ENCODE measurements at regions not wholly inside any gene's neighbourhood (a gene's known extent, or its start where the extent isn't known, plus 50 kb on each side); places are given as distances from the start of the nearest gene placed in this dataset.

GRCh38 chr9:25129537-25129936 lies 548.7 kb downstream of the TUSC1 start:
- no peak for TF ChIP-seq NCOA1 (CRISPR knock-in tag; IDR thresholded peaks at IDR 0.05)
- TF ChIP-seq ZNF274 (CRISPR knock-in tag; IDR thresholded peaks at IDR 0.05), result no peak
- no peak for TF ChIP-seq TSC22D2 (CRISPR knock-in tag; IDR thresholded peaks at IDR 0.05; ENCODE audit: borderline replicate concordance)
- TF ChIP-seq CTCF (CRISPR knock-in tag; IDR thresholded peaks at IDR 0.05), result no peak
- TF ChIP-seq SP1 (IDR thresholded peaks at IDR 0.05), result no peak
- no peak for TF ChIP-seq SP1 (CRISPR knock-in tag; IDR thresholded peaks at IDR 0.05)
- TF ChIP-seq ZSCAN22 (CRISPR knock-in tag; IDR thresholded peaks at IDR 0.05), result no peak
- TF ChIP-seq RXRA (CRISPR knock-in tag; IDR thresholded peaks at IDR 0.05), result no peak
- no peak for TF ChIP-seq RFX1 (IDR thresholded peaks at IDR 0.05)
- no peak for TF ChIP-seq ZKSCAN5 (CRISPR knock-in tag; IDR thresholded peaks at IDR 0.05)
- no peak for TF ChIP-seq MXI1 (IDR thresholded peaks at IDR 0.05; ENCODE audit: borderline replicate concordance, low read depth, low read length)
- TF ChIP-seq MZF1 (CRISPR knock-in tag; IDR thresholded peaks at IDR 0.05; ENCODE audit: borderline replicate concordance), result no peak
- no peak for TF ChIP-seq MYC (CRISPR knock-in tag; IDR thresholded peaks at IDR 0.05; ENCODE audit: borderline replicate concordance)

All from HepG2 (cell line).